ENCODE measurements at regions not wholly inside any gene's neighbourhood (a gene's known extent, or its start where the extent isn't known, plus 50 kb on each side); places are given as distances from the start of the nearest gene placed in this dataset.
"Not testable (repeated sequence)": the region's sequence is repeated elsewhere in the genome, so short reads cannot be mapped to it uniquely, and the experiment has no call there.

DNA sequence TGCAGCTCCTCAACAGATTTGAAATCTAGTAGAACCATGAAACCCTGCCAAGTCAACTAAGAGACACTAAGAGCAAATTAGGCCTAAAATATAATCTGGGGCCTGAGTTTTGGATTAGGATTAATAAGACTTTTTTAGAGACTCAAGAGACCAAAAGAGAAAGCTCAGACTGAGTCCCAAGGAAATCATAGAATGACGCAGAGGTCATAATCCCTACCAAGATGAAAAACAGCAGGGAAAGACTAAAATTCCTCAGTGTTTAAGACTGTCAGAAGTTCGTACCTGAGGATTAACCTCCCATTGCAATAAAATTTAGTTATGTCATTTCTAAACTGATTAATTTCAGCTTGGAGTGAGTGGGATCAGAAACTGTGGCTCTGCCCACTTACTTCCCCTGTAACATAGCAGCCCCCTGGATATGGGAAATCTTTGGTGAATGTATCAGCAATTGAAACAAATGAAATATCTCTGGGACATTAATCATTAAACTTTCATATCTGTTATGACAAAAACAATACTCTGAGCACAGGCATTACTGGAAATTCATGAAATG, 200.3 kb downstream of the EDN1 start:
- Mint-ChIP-seq H3K4me1 (ENCODE audit: low read depth) (peaks cover 24% of the 10 kb centered on the region), H3K36me3 (ENCODE audit: low read depth) (no peaks in the 10 kb centered on the region), H3K27me3 (ENCODE audit: low read depth) (no peaks in the 10 kb centered on the region), H3K9me3 (ENCODE audit: low read depth) (peaks cover 12% of the 10 kb centered on the region), H3K4me3 (ENCODE audit: unreplicated experiment) (no peak overlapping the region), H3K27ac (ENCODE audit: unreplicated experiment) (peak overlapping the region; percentile 82)
- TF ChIP-seq, protein P1, sequence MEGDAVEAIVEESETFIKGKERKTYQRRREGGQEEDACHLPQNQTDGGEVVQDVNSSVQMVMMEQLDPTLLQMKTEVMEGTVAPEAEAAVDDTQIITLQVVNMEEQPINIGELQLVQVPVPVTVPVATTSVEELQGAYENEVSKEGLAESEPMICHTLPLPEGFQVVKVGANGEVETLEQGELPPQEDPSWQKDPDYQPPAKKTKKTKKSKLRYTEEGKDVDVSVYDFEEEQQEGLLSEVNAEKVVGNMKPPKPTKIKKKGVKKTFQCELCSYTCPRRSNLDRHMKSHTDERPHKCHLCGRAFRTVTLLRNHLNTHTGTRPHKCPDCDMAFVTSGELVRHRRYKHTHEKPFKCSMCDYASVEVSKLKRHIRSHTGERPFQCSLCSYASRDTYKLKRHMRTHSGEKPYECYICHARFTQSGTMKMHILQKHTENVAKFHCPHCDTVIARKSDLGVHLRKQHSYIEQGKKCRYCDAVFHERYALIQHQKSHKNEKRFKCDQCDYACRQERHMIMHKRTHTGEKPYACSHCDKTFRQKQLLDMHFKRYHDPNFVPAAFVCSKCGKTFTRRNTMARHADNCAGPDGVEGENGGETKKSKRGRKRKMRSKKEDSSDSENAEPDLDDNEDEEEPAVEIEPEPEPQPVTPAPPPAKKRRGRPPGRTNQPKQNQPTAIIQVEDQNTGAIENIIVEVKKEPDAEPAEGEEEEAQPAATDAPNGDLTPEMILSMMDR (IDR thresholded peaks at IDR 0.05) = no peak
- no peak for DNase-seq (ENCODE audit: low spot score)

DNA sequence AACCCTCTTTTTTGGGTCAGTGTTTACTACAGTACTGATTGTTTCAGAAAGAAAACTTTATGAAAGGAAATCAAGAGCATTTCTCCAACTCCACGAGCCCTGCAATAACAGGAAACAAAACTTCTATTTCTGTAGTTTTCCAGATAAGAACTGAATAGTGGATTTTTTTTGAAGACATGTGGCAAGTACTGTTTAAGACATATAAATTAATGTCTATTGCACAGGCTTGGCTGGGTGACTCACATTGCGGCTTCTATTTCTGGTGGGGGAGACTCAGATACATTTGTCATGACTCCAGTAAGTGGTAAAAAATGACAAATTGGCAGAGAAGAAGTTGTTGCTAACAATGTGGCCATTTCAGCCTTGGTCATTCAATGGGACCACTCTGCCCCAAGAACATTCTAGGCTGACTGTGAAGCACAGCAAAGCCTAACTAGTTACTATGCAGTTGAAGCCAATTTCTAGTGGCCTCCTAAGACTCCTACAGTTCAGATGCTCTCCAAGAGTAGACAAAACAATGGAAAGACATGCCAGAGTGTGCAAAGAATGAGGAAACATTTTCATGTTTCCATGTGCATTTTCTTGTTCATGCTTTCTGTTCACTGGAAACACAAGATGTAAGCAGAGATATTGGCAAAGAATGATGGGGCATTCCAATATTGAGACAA, 200.9 kb downstream of the EDN1 start:
- Mint-ChIP-seq H3K4me3 (ENCODE audit: unreplicated experiment) (no peak overlapping the region), H3K27ac (ENCODE audit: unreplicated experiment) (peak overlapping the region; percentile 82), H3K9me3 (ENCODE audit: low read depth) (peaks cover 16% of the 10 kb centered on the region), H3K4me1 (ENCODE audit: low read depth) (peaks cover 24% of the 10 kb centered on the region), H3K36me3 (ENCODE audit: low read depth) (no peaks in the 10 kb centered on the region), H3K27me3 (ENCODE audit: low read depth) (no peaks in the 10 kb centered on the region)
- TF ChIP-seq, protein P1 (IDR thresholded peaks at IDR 0.05) = no peak
- DNase-seq (ENCODE audit: low spot score) = no peak

DNA sequence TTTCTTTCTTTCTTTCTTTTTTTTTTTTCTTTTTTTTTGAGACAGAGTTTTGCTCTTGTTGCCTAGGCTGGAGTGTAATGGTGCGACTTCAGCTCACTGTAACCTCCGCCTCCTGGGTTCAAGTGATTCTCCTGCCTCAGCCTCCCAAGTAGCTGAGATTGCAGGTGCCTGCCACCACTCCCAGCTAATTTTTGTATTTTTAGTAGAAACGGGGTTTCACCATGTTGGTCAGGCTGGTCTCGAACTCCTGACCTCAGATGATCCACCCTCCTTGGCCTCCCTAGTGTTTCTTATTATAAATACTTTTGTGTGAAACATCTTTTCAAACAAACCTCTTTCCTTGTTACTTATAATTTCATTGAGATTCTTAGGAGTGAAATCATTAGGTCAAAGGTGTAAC, 202.8 kb downstream of the EDN1 start:
- Mint-ChIP-seq H3K4me1 (ENCODE audit: low read depth) (peaks cover 24% of the 10 kb centered on the region), H3K9me3 (ENCODE audit: low read depth) (peaks cover 10% of the 10 kb centered on the region)
- DNase-seq (ENCODE audit: low spot score); H3K36me3 Mint-ChIP-seq (ENCODE audit: low read depth); H3K27ac Mint-ChIP-seq (ENCODE audit: unreplicated experiment); H3K27me3 Mint-ChIP-seq (ENCODE audit: low read depth); H3K4me3 Mint-ChIP-seq (ENCODE audit: unreplicated experiment): not testable (repeated sequence)

DNA sequence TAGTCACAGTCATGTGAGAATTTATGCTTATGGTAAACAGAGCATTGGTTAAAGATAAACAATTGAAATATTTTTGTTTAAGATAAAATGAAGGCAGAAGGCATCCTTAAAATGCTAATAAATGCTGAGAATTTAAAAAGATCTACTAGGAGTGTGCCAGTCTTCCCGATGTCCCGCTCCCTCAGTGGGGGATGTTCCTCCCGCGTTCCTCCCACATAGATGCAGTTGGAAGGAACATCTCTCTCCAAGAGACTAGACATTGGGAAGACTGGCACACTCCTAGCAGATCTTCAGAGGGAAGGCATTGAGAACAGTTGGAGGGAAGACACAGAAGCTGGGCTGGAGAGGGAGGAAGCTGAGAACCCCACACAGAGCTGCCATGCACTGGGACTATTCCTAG, 203.3 kb downstream of the EDN1 start:
- Mint-ChIP-seq H3K36me3 (ENCODE audit: low read depth) (no peaks in the 10 kb centered on the region), H3K27ac (ENCODE audit: unreplicated experiment) (no peak overlapping the region), H3K9me3 (ENCODE audit: low read depth) (peaks cover 10% of the 10 kb centered on the region), H3K4me1 (ENCODE audit: low read depth) (peaks cover 24% of the 10 kb centered on the region), H3K27me3 (ENCODE audit: low read depth) (no peaks in the 10 kb centered on the region), H3K4me3 (ENCODE audit: unreplicated experiment) (no peak overlapping the region)
- DNase-seq (ENCODE audit: low spot score) = no peak
- TF ChIP-seq, protein P1 (IDR thresholded peaks at IDR 0.05) = no peak

DNA sequence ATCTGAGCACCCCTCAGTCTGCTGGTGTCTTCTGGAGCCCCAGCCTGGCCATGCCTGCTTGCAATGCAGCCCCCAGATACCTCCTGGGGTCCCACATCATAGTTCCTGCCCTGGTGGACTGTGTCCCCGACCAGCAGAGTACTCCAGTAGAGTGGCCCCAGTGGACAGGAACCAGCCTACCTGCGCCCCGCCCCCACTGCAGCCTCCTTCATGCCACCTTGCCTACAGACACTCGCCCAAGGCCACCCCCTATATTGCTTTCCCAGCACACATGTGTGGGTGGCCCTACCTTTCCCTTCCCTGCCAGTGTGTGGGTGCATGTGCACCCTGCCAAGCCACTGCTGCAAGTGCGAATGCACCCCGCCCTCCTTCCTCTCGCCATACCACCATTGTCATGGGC, 204.0 kb downstream of the EDN1 start:
- peaks cover 17% of the 10 kb centered on the region for H3K9me3 Mint-ChIP-seq (ENCODE audit: low read depth)
- H3K36me3 Mint-ChIP-seq (ENCODE audit: low read depth) = peaks cover under 1% of the 10 kb centered on the region
- no peaks in the 10 kb centered on the region for H3K27me3 Mint-ChIP-seq (ENCODE audit: low read depth)
- TF ChIP-seq, protein P1 (IDR thresholded peaks at IDR 0.05) = no peak
- no peak overlapping the region for H3K4me3 Mint-ChIP-seq (ENCODE audit: unreplicated experiment)
- no peak for DNase-seq (ENCODE audit: low spot score)
- no peak overlapping the region for H3K27ac Mint-ChIP-seq (ENCODE audit: unreplicated experiment)
- peaks cover 24% of the 10 kb centered on the region for H3K4me1 Mint-ChIP-seq (ENCODE audit: low read depth)

DNA sequence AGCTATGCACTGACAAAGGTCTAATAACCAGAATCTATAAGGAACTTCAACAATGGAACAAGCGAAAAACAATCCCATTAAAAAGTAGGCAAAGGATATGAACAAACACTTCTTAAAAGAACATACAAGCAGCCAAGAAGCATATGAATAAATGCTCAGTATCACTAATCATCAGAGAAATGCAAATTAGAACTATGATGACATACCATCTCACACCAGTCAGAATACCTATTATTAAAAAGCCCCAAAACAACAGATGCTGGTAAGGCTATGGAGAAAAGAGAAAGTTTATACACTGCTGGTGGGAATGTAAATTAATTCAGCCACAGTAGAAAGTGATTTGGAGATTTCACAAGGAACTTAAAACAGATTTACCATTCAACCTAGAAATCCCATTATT, 211.8 kb downstream of the EDN1 start:
- no peak overlapping the region for H3K4me3 Mint-ChIP-seq (ENCODE audit: unreplicated experiment)
- H3K36me3 Mint-ChIP-seq (ENCODE audit: low read depth) = peaks cover 4% of the 10 kb centered on the region
- H3K27me3 Mint-ChIP-seq (ENCODE audit: low read depth) = no peaks in the 10 kb centered on the region

More for the DNA sequence above, 211.8 kb downstream of the EDN1 start:
- Mint-ChIP-seq H3K27ac (ENCODE audit: unreplicated experiment) (no peak overlapping the region), H3K9me3 (ENCODE audit: low read depth) (peaks cover 16% of the 10 kb centered on the region), H3K4me1 (ENCODE audit: low read depth) (peaks cover under 1% of the 10 kb centered on the region)
- no peak for DNase-seq (ENCODE audit: low spot score)
- TF ChIP-seq, protein P1 (IDR thresholded peaks at IDR 0.05) = no peak
